HepG2 (cell line): ENCODE measurements at regions not wholly inside any gene's neighbourhood (a gene's known extent, or its start where the extent isn't known, plus 50 kb on each side); places are given as distances from the start of the nearest gene placed in this dataset.

Experiments
- ATAC-seq: fragments of 200-7000 bp; cut with Tn5 transposase; 3 replicates; pipeline ENCODE4 v1.9.1; 2020; ENCODE audit warnings: mild to moderate bottlenecking, moderate library complexity
- BruUV-seq: library from RNA; stranded (reverse); fragments of 400-500 nt; replicated peaks from 2 replicates; lab custom pipeline; 2021; lab: Mats Ljungman, UMichigan
- CTCF ChIA-PET: fragments of 300-600 bp; formaldehyde crosslinking; extraction: SDS; loops from one replicate; lab custom pipeline; 2021; ENCODE audit warnings: low total read pairs, inconsistent platforms, low intra/inter-chr PET ratio; lab: Yijun Ruan, JAX
- POLR2A ChIA-PET: fragments of 350-600 bp; sonication (Branson Sonifier 250); formaldehyde crosslinking; loops from one replicate; lab custom pipeline; 2020; ENCODE audit warnings: antibody characterized with exemption, inconsistent platforms; lab: Yijun Ruan, JAX
- DNase-seq: peaks from one replicate; pipeline ENCODE4 v3.0.0-alpha.2; 2015; ENCODE audit warnings: low spot score
- FAIRE-seq: peaks from 3 replicates; lab custom pipeline; 2011; peaks lifted over from hg19 to GRCh38; lab: Jason Lieb, UNC
- H2AFZ ChIP-seq: one replicate; pipeline ENCODE4 v1.6.1; 2011; ENCODE audit warnings: low read length, inconsistent platforms
- H3K27ac ChIP-seq: fragments of 300-600 bp; 3 replicates; pipeline ENCODE4 v1.8.0; 2011; ENCODE audit warnings: mixed run types, mild to moderate bottlenecking, mixed read lengths, low read length, inconsistent platforms; ENCODE audit not compliant: insufficient read depth; ENCODE audit errors: extremely low read length
- H3K27me3 ChIP-seq, 2 experiments: fragments of 200-600 bp in 1 of 2; 2 replicates in 1 of 2; 3 replicates in 1 of 2; pipeline versions ENCODE4 v1.6.0 to v1.8.0; 2011; ENCODE audit warnings: low read length in 2 of 2, mild to moderate bottlenecking in 2 of 2, moderate library complexity in 2 of 2, inconsistent platforms in 1 of 2; ENCODE audit not compliant: insufficient read depth in 2 of 2, control insufficient read depth in 1 of 2
- H3K36me3 ChIP-seq, 2 experiments: fragments of 200-600 bp in 1 of 2; replicated peaks in 1 of 2; 2 replicates in 1 of 2; 3 replicates in 1 of 2; pipeline versions ENCODE4 v1.5.1 to v1.8.0; 2011; ENCODE audit warnings: low read length in 2 of 2, inconsistent platforms in 1 of 2; ENCODE audit not compliant: insufficient read depth in 2 of 2, control insufficient read depth in 1 of 2
- H3K4me1 ChIP-seq: 2 replicates; pipeline ENCODE4 v1.5.1; 2012; ENCODE audit warnings: low read length, inconsistent platforms; ENCODE audit not compliant: insufficient read depth
- H3K4me2 ChIP-seq: 2 replicates; pipeline ENCODE4 v1.6.0; 2011; ENCODE audit warnings: low read depth, low read length, inconsistent platforms
- H3K4me3 ChIP-seq, 3 experiments: fragments of 200-600 bp in 1 of 3; sonication (generic), shearing (Covaris generic) in 1 of 3; replicated peaks in 1 of 3; 2 replicates each; pipeline ENCODE4 v1.5.1; 2011 to 2016; ENCODE audit warnings: low read length in 3 of 3, inconsistent platforms in 2 of 3, low read depth in 2 of 3, mild to moderate bottlenecking in 2 of 3, control low read depth in 1 of 3, mixed read lengths in 1 of 3; ENCODE audit not compliant: insufficient read depth in 1 of 3
- H3K79me2 ChIP-seq: one replicate; pipeline ENCODE4 v1.6.1; 2011; ENCODE audit warnings: low read length, inconsistent platforms; ENCODE audit not compliant: insufficient read depth
- H3K9ac ChIP-seq: 2 replicates; pipeline ENCODE4 v1.6.0; 2011; ENCODE audit warnings: mild to moderate bottlenecking, low read depth, low read length, inconsistent platforms; ENCODE audit not compliant: insufficient read depth
- H3K9me3 ChIP-seq: 2 replicates; pipeline ENCODE4 v1.5.1; 2012; ENCODE audit warnings: mild to moderate bottlenecking, low read length
- H4K20me1 ChIP-seq: 2 replicates; pipeline ENCODE4 v1.6.0; 2011; ENCODE audit warnings: inconsistent platforms, mild to moderate bottlenecking, low read length, moderate library complexity; ENCODE audit not compliant: insufficient read depth
- CBX2 ChIP-seq, 2 experiments: fragments of 200-600 bp in 1 of 2; sonication (generic); formaldehyde crosslinking in 1 of 2; IDR thresholded peaks; 2 replicates each; pipeline versions ENCODE4 v1.7.0 to v1.8.1; 2018 to 2022; ENCODE audit warnings: low read depth in 2 of 2, low read length in 1 of 2, mild to moderate bottlenecking in 1 of 2, missing genetic modification reagents in 1 of 2
- CENPX ChIP-seq: sonication (generic); formaldehyde crosslinking; IDR thresholded peaks from 2 replicates; pipeline ENCODE4 v1.9.0; 2021; ENCODE audit warnings: mild to moderate bottlenecking, missing genetic modification reagents, moderate library complexity
- EHMT2 ChIP-seq: fragments of 200-600 bp; sonication (generic); IDR thresholded peaks from 2 replicates; pipeline ENCODE4 v1.7.0; 2017; ENCODE audit warnings: antibody characterized with exemption, low read depth, low read length, borderline replicate concordance
- FOXC1 ChIP-seq: sonication (generic); formaldehyde crosslinking; IDR thresholded peaks from 2 replicates; pipeline ENCODE4 v1.8.0; 2022; ENCODE audit warnings: mild to moderate bottlenecking, missing genetic modification reagents, borderline replicate concordance
- ISL2 ChIP-seq: sonication (generic); formaldehyde crosslinking; IDR thresholded peaks from 2 replicates; pipeline ENCODE4 v1.5.0; 2020; ENCODE audit warnings: missing genetic modification reagents
- PLRG1 ChIP-seq: fragments of 450-650 bp; conservative IDR thresholded peaks from 2 replicates; pipeline ENCODE4 v1.6.1; 2016
- ZFP62 ChIP-seq: sonication (generic); formaldehyde crosslinking; IDR thresholded peaks from 2 replicates; pipeline ENCODE4 v1.4.0; 2020; ENCODE audit warnings: missing genetic modification reagents
- ZNF205 ChIP-seq: IDR thresholded peaks from 2 replicates; pipeline ENCODE4 v1.6.1; 2018; ENCODE audit warnings: missing biosample characterization, missing genetic modification reagents
- WGBS: methylation state at CpG from one replicate; pipeline ENCODE4 v1.1.6; 2017; ENCODE audit warnings: low lambda C conversion rate; 5-methylcytosine and 5-hydroxymethylcytosine counted together
- in situ Hi-C: cut with HindIII; loops from 2 replicates; pipeline ENCODE4 v1.10.0; 2017; ENCODE audit warnings: low pct_unique_long_range_greater_than_20kb; ENCODE audit not compliant: extremely low pct_ligation_motif_present
- intact Hi-C: fragments of 100-400 bp; cut with micrococcal nuclease; formaldehyde crosslinking; loops from one replicate; pipeline ENCODE4 v1.10.0; 2022; ENCODE audit not compliant: unreplicated experiment
- TF ChIP-seq, protein P1 (sequence below): sonication (generic); formaldehyde crosslinking; IDR thresholded peaks from 2 replicates; pipeline ENCODE4 v1.5.1; 2020; ENCODE audit warnings: missing genetic modification reagents, mild to moderate bottlenecking, borderline replicate concordance
- TF ChIP-seq, protein P2 (sequence below): sonication (generic); formaldehyde crosslinking; IDR thresholded peaks from 2 replicates; pipeline ENCODE4 v1.5.0; 2020; ENCODE audit warnings: mild to moderate bottlenecking, missing genetic modification reagents, borderline replicate concordance

DNA sequence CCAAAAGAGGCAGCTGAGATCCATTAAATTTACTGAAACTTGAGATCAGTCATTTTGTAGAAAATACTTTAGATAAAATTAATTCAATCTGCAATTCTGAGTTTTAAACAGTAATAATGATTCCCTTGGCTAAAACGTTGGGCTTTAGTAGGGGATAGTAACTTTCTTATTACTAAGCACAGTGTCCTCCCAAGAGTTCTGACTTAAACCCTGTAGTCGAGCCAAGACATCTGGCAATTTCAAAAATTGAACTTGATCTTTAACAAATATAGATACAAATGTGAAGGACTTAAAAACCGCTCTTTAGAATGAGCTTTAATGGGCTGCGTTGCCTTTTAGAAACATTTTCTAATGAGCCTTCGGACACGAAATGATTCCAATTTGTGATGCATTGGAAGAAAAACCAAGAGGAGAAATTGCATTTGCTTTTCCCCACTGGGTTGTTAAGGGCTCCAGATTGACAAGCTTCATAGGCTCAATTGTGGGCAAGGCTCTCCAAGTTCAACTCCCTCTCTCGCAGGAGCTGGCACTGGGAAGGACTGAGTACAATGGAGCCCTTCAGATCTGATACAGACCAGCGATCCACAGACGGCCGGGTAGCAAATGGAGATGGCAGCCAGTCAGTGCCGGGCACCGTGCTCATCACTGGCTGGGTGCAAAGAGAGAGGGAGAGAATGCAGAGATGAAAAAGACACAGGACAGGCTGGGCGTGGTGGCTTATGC is 921.3 kb upstream of the AUTS2 start:
- Histone ChIP-seq H3K27ac (no peak overlapping the region), H3K9me3 (peaks cover 29% of the 10 kb centered on the region), H3K27me3 (no peaks in the 10 kb centered on the region), H3K4me1 (no peaks in the 10 kb centered on the region), H3K4me2 (no peak overlapping the region)
- in situ Hi-C loops = no loop called here
- 15% methylated on average over 13 of the region's 13 CpGs for WGBS
- DNase-seq (no peak), ATAC-seq (no peak)
- CTCF ChIA-PET = no interaction called here
- TF ChIP-seq, protein P1, sequence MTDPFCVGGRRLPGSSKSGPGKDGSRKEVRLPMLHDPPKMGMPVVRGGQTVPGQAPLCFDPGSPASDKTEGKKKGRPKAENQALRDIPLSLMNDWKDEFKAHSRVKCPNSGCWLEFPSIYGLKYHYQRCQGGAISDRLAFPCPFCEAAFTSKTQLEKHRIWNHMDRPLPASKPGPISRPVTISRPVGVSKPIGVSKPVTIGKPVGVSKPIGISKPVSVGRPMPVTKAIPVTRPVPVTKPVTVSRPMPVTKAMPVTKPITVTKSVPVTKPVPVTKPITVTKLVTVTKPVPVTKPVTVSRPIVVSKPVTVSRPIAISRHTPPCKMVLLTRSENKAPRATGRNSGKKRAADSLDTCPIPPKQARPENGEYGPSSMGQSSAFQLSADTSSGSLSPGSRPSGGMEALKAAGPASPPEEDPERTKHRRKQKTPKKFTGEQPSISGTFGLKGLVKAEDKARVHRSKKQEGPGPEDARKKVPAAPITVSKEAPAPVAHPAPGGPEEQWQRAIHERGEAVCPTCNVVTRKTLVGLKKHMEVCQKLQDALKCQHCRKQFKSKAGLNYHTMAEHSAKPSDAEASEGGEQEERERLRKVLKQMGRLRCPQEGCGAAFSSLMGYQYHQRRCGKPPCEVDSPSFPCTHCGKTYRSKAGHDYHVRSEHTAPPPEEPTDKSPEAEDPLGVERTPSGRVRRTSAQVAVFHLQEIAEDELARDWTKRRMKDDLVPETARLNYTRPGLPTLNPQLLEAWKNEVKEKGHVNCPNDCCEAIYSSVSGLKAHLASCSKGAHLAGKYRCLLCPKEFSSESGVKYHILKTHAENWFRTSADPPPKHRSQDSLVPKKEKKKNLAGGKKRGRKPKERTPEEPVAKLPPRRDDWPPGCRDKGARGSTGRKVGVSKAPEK (CRISPR knock-in tag) = no peak
- TF ChIP-seq, all 625 proteins: peak for 0
- H3K4me3 ChIP-seq = no peak overlapping the region
- no peak overlapping the region for H2AFZ ChIP-seq
- H3K36me3 ChIP-seq = no peaks in the 10 kb centered on the region
- intact Hi-C loops = no loop called here
- H3K79me2 ChIP-seq = no peaks in the 10 kb centered on the region
- H4K20me1 ChIP-seq = no peaks in the 10 kb centered on the region
- no TSS peak for BruUV-seq
- no peak overlapping the region for H3K9ac ChIP-seq
- POLR2A ChIA-PET = no interaction called here
- FAIRE-seq = no peak

DNA sequence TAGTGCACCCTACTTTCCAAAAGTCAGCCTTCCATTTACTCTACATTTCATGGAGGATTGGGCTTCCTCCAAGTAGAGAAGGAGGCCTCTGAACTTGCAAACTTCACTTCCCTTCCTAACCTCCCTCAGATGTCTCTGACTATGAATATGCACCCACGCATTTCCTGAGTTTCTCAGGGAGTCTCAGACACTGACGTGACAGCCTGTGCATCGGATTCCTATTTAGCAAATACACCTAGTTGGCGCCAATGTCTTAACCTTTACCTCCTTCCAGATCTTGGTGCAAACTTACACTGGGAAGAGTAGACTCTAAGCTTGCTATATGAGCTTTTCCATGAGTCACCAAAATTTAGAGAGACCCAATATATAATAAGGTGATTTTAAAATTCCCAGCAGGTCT is 920.1 kb upstream of the AUTS2 start:
- no peaks in the 10 kb centered on the region for H3K27me3 ChIP-seq
- in situ Hi-C loops = no loop called here
- DNase-seq (no peak), ATAC-seq (no peak), FAIRE-seq (no peak)
- H3K27ac ChIP-seq = no peak overlapping the region
- H3K4me2 ChIP-seq = no peak overlapping the region
- 11% methylated on average over 4 of the region's 4 CpGs for WGBS
- TF ChIP-seq PLRG1 = no peak
- TF ChIP-seq ISL2 (CRISPR knock-in tag) = no peak
- no peak for TF ChIP-seq CENPX (CRISPR knock-in tag)
- TF ChIP-seq CBX2 (IDR thresholded peaks at IDR 0.05; ENCODE audit: low read depth, low read length) = no peak
- no peak for TF ChIP-seq CBX2 (CRISPR knock-in tag; IDR thresholded peaks at IDR 0.05; ENCODE audit: low read depth)
- TF ChIP-seq ZNF205 (CRISPR knock-in tag) = no peak
- TF ChIP-seq FOXC1 (CRISPR knock-in tag) = no peak
- TF ChIP-seq, protein P2, sequence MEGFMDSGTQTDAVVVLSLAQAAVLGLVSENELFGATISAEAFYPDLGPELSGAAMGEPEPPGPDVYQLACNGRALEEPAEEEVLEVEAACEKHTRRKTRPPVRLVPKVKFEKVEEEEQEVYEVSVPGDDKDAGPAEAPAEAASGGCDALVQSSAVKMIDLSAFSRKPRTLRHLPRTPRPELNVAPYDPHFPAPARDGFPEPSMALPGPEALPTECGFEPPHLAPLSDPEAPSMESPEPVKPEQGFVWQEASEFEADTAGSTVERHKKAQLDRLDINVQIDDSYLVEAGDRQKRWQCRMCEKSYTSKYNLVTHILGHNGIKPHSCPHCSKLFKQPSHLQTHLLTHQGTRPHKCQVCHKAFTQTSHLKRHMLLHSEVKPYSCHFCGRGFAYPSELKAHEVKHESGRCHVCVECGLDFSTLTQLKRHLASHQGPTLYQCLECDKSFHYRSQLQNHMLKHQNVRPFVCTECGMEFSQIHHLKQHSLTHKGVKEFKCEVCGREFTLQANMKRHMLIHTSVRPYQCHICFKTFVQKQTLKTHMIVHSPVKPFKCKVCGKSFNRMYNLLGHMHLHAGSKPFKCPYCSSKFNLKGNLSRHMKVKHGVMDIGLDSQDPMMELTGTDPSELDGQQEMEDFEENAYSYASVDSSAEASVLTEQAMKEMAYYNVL = no peak
- TF ChIP-seq ZFP62 (CRISPR knock-in tag) = no peak
- no peak for TF ChIP-seq EHMT2
- H4K20me1 ChIP-seq = no peaks in the 10 kb centered on the region
- H3K4me3 ChIP-seq = no peak overlapping the region
- POLR2A ChIA-PET = no interaction called here
- BruUV-seq = no TSS peak
- intact Hi-C loops = no loop called here
- H3K9me3 ChIP-seq = peaks cover 23% of the 10 kb centered on the region
- H3K36me3 ChIP-seq = no peaks in the 10 kb centered on the region
- CTCF ChIA-PET = no interaction called here
- no peak overlapping the region for H2AFZ ChIP-seq
- H3K9ac ChIP-seq = no peak overlapping the region
- no peaks in the 10 kb centered on the region for H3K4me1 ChIP-seq
- no peaks in the 10 kb centered on the region for H3K79me2 ChIP-seq
